GM19452 (cell line): ENCODE measurements at regions not wholly inside any gene's neighbourhood (a gene's known extent, or its start where the extent isn't known, plus 50 kb on each side); places are given as distances from the start of the nearest gene placed in this dataset.

Experiments used
- ATAC-seq: cut with Tn5 transposase; IDR thresholded peaks from one replicate; pipeline ENCODE4 v1.9.1; 2021; ENCODE audit not compliant: unreplicated experiment

DNA sequence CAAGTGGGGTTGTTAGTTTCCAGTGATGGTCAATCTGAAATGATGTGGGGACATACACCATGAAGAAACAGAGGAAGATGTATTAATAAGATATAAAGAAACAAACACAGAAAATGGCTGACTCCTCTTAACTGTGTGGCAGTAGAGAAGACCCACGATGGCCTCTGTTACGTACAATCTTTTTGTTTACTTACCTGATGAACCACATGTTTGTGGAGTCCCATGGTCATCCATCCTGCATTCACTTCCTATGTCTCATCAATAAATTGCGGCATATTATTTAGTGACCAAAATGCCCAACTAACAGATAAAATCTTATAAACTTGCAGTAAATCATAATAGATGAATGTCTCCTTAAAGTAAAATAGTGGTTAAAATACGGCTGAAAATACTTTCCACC lies 740.1 kb upstream of the LINC00305 start:
- no peak for ATAC-seq

DNA sequence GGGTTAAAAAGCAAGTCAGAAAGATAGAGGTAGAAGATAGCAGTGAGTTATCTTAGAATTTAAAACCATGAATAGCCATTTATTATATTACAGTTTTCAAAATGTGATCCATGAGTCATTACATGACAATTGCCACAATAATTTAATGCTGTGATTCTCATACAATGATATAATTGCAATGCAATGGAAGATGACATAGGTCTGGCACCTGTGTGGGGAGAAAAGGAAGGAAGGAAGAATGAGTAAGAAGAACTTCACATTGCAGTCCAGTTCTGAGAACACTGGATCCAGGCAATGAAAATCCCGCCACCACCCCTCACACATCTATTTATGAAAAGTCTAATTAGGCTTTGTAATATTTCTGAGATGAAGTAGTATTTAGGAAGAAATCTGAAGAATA lies 738.1 kb upstream of the LINC00305 start:
- no peak for ATAC-seq

DNA sequence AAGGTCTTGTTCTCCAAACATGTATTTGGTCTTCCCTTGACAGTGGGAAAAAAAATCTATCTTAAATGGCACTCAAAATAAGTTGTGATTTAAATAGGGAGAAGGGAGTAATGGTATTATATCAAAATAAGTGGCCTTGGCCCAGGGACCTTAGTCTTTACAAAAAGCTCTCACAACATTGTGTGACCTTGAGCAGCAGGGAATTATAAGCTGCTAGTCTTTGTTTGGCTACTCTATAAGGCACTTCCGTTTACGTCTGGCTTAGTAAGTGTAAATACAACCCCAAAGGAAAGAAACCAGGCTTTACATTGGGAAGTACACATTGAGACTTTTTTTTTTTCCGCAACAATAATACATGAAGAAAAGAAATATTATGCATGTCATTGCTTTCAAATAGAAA lies 734.0 kb upstream of the LINC00305 start:
- ATAC-seq, result no peak

DNA sequence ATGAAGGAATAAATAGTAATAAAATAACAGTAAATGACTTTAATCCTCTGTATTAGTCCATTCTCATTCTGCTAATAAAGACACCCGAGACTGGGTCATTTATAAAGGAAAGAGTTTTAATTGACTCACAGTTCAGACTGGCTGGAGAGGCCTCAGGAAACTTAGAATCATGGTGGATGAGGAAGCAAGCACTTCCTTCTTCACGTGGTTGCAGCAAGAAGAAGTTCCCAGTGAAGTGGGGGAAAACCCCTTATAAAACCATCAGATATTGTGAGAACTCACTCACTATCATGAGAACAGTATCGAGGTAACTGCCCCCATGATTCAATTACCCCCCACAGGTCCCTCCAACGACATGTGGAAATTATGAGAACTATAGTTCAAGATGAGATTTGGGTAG lies 727.9 kb upstream of the LINC00305 start:
- ATAC-seq, result no peak

DNA sequence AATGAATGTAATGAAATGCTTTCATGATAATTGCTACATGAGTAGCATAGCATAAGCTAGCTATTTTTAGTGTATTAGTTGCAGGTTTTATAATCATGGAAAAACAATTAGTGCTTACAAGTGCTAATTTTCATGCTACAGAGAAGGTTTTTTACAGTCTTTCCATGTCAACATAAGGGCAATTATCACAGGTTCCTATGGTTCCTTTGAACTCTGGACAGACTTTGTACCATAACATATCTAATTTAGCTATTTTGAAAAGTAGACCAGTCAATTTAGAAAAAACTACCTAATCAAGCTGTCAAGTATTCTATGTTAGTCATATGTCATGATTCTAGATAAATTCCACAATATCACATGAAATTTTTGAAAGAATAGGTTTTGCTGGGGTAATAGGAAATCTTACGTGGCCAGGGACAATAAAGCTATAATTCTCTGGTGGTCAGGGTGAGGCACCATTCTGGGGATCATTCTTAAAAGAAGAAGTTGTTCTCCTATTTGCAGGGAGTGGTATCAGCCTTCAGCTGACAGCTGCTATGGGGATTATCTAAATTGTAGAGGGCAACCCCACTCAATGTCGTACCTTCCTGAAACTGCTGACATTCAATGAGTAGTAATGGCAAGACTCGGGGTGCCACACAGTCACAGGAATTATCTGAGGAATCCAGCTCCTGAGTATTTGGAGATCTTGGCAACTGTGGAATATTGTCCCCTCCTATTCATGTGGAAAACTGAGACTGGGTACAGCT lies 724.0 kb upstream of the LINC00305 start:
- no peak for ATAC-seq

DNA sequence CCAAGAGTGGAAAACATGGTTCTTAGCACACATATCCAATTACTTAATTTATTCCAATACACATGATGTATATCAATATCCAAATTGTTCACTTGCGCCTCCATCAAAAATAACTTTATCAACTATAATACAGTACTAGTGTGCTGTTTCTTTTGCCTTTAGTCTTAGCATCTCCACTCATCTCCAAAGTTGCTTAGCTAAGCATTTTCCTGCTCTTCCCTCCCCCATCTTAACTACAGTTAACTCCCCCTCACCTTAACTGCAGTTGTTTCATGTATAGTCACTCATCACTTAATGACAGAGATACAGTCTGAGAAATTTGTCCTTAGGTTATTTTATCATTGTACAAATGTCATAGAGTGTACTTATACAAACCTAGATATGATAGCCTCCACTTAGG lies 705.2 kb upstream of the LINC00305 start:
- ATAC-seq, result no peak

DNA sequence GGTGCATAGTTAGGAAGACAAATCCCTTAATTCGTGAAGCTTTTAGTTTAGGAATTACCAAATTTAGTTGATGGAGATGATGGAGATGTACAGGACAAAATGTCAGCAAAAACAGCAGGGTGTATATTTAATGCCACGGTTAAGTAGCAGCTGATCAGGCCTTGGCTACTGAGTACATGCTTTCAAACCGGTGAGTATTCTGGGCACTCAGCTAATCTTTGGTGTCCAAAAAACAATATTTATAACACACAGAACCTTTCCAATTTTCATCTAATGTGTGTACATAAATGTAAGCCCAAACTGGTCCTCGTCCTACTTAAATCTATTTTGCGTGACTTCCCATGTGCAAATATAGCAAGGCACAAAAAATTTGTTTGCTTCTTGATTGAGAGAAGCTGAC lies 703.4 kb upstream of the LINC00305 start:
- no peak for ATAC-seq

DNA sequence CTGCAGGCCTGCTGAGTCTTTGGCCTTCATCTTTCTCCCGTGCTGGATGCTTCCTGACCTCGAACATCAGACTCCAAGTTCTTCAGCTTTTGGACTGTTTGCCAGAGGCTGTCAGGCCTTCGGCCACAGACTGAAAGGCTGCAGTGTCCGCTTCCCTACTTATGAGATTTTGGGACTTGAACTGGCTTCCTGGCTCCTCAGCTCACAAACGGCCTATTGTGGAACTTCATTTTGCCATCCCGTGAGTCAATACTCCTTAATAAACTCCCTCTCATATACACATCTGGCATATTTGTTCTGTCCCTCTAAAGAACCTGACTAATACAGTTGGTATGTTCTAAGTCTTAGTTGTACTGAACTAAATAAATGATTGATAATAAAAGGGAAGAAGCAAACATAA lies 702.8 kb upstream of the LINC00305 start:
- ATAC-seq, result no peak

DNA sequence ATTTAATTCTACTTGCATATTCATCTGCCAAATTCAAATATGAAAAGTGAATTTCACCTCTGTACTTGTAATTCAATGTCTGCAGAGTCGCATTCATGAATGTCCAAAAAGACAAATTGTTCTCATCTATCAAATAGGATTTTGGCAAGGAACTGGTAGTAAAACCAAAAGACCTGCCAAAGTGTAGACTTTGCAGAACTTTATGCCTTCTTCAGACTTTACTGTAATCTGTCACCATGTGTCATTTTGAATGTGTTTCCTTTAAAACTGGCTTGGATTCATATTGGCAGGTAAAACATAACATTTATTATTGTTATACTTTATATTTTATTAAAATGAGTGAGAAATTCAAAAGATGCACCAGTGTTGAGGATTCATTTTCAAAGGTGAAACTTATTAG lies 701.9 kb upstream of the LINC00305 start:
- no peak for ATAC-seq

DNA sequence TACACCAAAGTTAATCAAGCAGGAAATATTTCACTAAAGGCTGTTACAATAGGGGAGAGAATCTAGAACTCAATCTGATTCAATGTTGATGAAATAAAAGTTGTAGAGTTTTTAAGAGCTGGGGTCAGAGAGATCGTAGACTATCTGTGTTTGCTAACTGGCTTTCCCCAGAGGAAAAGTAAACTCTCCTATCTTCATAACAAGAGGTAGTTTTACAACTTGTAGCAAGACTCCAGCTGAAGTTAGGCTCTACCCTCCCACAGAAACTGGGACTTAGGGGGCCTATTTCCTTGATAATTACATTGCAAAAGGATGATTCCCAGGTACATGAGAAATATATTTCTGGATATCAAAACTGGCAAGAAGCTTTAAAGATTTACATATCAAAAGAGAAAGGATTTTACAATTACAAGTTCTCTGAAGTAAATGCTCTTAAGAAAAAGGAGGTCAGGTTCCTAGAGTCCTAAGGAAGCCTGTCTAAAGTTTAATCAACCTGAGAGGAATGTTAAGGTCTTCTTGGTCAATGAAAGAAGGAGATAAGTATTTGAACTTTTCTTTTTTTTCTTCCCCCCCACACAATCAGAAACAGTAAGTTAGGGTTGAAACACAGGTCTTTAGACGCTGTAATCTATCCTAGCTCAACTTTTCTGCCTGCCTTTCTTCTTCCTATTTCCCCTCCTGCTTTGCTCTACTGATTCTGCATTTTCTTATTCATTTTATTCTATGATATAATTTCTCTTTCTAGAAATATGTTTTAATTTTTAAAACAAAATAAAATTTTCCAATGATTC lies 692.2 kb upstream of the LINC00305 start:
- ATAC-seq, result no peak

DNA sequence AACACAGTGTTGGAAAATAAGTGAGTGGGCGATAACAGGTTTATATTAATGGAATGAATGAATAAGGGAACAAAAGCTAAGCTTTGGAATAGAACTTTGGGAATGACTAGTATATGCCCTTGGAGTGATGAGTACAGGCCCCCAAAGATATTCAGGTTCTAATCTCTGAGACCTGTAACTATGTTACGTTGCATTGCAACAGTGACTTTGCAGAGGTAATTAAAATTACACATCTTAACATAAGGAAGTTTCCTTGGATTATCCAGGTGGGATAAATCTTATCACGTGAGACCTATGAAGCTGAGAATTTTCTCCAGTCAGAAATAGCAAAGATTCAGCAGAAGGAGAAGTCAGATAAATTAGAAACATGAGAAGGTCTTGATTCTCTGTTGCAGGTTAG lies 661.5 kb upstream of the LINC00305 start:
- ATAC-seq, result no peak

DNA sequence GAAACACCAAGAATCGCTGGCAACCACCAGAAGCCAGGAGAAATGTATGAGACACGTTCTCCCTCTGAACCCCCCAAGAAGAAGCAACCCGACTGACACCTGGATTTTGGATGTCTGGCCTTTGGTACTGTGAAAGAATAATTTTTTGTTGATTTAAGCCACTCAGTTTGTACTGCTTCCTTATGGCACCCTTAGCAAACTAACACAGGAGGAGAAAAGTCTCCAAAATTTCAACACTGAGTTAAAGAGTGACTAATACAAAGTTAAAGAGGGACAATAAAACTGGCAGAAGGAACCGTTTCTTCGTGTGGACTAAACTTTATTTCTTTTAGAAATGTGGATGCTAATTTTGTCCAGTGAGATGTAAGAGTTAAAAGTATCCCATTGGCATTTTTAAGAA lies 660.9 kb upstream of the LINC00305 start:
- ATAC-seq, result no peak

DNA sequence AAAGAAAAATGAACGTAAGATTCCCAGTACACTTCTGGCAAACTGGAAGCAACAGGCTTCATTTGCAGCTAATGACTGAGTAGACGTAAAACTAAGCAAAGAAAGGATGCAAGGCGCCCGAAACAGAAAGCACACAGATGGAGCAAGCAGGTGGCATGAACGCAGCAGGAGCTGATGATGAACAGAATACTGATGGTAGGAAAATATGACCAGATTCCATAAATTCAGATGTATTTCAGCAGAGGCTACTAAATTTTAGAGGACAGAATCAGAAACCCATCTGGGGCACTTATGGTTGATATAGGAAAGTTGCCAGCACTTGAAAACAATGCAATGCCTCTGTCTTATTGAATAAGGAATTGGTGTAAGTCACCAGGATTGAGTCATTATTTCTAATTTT lies 658.7 kb upstream of the LINC00305 start:
- ATAC-seq, result no peak

DNA sequence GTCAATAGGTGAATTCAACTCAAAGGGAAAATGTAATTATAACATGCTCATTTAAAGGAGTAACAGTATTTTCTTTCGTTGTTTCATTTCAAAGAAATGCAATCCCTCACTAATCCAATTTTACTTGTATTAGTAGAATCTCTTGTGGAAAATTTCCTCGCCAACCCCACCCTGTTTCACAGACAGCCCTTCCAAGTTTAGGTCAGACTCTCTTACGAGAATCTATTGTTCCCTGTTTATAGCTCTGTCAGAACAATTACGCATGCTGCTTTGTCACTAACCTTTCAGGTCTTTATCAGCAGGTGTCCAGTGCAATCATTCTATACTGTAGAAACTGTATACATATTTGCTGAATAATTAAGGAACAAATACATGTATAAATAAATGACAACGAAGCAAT lies 657.8 kb upstream of the LINC00305 start:
- no peak for ATAC-seq

DNA sequence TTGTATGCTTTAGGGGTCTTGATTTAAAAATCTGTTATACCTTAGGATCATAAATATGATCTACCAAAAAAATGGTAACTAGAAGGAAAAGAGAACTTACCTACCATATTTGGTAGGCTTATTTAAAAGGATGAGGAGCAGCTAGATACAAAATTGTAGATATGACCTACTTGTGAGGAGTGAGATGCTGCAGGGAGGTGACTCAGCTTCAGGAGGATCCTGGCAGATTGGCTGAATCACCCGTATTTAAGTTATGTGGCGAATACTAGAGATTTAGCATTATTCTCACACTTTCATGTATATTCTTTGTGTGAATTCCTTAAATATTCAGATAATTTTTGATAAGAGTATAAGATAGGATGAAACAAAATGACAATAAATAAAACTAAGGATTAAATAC lies 657.3 kb upstream of the LINC00305 start:
- ATAC-seq, result no peak

DNA sequence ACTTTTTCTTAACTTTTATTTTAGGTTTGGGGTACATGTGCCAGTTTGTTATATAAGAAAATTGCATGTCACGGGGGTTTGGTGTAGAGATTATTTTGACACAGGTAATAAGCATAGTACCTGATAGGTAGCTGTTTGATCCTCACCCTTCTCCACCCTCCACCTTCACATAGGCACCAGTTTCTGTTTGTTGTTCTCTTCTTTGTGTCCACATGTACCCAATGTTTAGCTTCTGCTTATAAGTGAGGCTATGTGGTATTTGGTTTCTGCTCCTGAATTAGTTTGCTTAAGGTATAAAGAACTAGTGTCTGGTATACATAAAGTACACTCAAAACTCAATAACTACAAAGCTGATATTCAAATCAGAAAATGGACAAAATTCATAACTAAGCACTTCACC lies 654.6 kb upstream of the LINC00305 start:
- no peak for ATAC-seq

DNA sequence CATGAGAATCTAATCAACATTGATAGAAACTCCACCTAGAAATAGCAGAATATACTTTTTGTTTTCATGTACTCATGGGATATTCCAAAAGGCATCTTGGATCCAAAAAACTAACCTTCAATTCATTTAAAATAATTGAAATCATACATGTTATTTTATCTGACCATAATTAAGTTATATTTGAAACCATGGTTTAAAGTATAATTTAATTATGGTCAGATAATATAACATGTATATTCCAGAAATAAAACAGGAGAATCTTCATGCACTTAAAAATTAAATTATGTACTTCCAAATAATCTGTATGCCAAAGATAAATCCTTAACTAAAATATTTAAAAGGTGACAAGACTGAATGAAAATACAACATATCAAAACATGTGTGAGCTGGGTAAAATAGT lies 651.3 kb upstream of the LINC00305 start:
- ATAC-seq, result no peak

DNA sequence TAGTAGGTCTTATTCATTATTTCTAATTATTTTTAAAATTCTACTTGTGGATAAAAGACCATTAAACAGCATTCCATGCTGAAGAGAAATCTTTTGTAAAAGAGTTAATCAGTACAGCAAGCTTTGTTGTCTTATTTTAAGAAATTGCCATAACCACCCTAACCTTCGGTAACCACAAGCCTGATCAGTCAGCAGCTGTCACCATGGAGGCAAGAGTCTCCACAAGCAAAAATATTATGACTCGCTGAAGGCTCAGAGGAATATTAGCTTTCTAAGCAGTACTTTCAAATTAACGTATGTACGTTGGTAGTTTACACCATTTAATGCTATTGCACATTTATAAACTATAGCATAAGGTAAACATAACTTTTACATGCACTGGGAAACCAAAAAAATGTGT lies 650.5 kb upstream of the LINC00305 start:
- no peak for ATAC-seq

DNA sequence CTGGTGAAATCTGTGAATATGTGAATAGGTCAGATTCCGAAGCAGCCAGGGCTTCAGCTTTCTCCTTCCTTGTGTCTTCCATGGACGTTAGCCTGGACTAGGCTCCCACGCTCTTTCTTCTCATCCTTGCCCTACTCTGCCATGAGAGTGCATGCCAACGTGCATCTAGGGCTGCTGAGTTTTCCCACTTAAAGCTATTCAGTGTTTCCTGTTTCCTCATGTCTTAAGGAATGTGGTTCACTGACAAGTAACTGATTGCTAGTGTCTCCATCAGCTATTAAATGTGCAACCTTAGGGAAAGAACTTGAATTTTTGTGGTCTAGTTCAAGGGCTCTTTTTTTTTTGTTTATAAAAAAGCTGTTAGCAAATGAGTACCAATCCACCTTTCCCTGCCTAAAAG lies 642.3 kb upstream of the LINC00305 start:
- ATAC-seq, result no peak

DNA sequence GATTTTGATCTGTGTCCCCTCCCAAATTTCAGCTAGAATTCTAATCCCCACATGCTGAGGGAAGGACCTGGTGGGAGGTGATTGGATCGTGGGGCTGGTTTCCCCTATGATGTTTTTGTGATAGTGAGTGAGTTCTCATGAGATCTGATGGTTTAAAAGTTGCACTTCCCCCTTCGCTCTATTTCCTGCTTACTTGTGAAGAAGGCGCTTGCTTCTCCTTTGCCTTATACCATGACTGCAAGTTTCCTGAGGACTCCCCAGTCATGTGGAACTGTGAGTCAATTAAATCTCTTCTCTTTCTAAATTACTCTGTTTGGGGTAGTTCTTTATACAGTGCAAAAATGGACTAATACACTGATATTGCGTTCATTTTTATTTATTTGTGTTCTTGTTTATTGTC lies 636.8 kb upstream of the LINC00305 start:
- ATAC-seq, result no peak

DNA sequence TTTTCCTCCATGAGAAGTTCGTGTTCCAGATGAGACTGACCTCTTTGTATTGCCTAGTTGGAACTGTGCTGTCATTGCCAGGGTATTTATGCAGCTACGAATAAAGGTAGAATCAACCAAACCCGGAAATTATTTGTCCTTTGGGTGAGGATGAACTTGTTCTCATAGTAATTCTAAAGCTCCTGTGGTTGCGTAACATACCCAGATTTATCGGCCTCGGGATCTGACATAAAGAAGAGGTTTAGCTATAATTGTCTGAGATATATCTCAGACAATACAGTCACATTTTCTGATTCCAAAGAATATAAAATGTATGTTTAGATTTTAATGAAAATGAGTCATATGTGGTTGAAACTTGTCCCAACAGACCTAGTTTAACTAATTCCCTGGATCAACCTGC lies 628.7 kb upstream of the LINC00305 start:
- no peak for ATAC-seq

DNA sequence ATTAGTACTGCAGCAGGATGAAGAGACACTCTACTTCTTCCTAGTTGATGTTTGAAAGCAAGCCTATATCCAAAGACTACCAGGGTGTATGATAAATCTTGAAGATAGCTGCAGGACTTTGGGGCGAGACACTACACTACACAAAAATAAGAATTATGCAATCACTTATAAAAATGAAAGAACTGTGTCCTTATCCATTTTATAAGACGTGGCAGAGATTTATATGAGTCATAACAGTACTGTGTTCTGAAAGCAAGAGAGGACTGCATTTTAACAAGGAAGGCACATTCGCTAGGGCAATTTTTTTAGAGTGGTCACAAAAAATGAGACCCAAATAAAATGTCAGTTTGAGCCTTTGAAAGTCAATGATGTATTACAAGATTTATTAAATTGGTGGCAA lies 617.0 kb upstream of the LINC00305 start:
- ATAC-seq, result no peak

DNA sequence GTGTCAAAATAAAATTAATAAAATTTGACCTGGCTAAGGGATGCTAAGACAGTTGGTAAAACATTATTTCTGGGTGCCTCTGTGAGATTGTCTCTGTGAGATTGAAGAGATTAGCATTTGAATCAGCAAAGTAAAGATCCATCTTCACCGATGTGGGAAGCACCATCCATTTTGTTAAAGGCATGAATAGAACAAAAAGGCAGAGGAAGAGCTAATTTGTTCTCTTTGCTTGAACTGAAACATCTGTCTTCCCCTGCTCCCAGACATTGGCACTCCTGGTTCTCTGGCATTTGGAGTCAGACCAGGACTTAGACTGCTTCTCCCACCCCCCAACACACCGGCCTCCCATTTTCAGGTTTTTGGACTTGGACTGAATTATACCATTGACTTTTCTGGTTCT lies 603.8 kb upstream of the LINC00305 start:
- ATAC-seq, result no peak
